BE2C (cell line): ENCODE measurements at regions not wholly inside any gene's neighbourhood (a gene's known extent, or its start where the extent isn't known, plus 50 kb on each side); places are given as distances from the start of the nearest gene placed in this dataset.

Source experiments
- DNase-seq: peaks from one replicate; pipeline ENCODE4 v3.0.0-alpha.2; 2020
- H3K27me3 ChIP-seq: fragments of 250-450 bp; sonication (Bioruptor Pico); 2 replicates; pipeline ENCODE4 v1.5.1; 2020; ENCODE audit warnings: mild to moderate bottlenecking
- H3K36me3 ChIP-seq: fragments of 250-450 bp; sonication (Bioruptor Pico); 2 replicates; pipeline ENCODE4 v1.5.1; 2020; ENCODE audit warnings: mild to moderate bottlenecking
- H3K4me1 ChIP-seq: fragments of 250-450 bp; sonication (Bioruptor Pico); 2 replicates; pipeline ENCODE4 v1.5.1; 2020
- H3K4me3 ChIP-seq: 2 replicates; pipeline ENCODE4 v1.5.1; 2011; ENCODE audit warnings: low read depth, low read length
- H3K9me3 ChIP-seq: fragments of 250-450 bp; sonication (Bioruptor Pico); 2 replicates; pipeline ENCODE4 v1.5.1; 2020
- TF ChIP-seq, protein P1 (sequence below): IDR thresholded peaks from 2 replicates; pipeline ENCODE4 v1.5.1; 2012; ENCODE audit warnings: mild to moderate bottlenecking, low read depth, low read length

DNA sequence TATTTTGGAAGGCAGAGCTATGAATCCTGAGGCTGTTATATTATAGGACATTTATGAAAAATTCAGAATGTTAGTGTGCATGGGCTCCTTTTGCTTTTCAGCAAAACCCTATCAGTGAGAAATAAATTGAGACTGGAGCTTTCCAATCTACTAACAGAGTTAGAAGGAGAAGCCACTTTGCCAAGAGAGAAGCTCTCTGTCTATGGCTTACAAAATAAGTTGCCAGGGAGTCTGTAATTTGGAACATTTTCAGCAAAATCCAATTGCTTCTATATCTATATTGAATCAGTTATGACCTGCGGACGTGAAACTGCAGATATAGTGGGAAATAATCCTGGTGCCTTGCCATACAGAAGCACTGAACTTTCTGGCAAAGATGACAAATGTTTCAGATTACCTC, 279.3 kb downstream of the CDH19 start:
- Histone ChIP-seq H3K27me3 (no peaks in the 10 kb centered on the region), H3K36me3 (no peaks in the 10 kb centered on the region), H3K4me3 (no peak overlapping the region), H3K4me1 (no peaks in the 10 kb centered on the region), H3K9me3 (no peaks in the 10 kb centered on the region)
- DNase-seq: no peak
- TF ChIP-seq, protein P1, sequence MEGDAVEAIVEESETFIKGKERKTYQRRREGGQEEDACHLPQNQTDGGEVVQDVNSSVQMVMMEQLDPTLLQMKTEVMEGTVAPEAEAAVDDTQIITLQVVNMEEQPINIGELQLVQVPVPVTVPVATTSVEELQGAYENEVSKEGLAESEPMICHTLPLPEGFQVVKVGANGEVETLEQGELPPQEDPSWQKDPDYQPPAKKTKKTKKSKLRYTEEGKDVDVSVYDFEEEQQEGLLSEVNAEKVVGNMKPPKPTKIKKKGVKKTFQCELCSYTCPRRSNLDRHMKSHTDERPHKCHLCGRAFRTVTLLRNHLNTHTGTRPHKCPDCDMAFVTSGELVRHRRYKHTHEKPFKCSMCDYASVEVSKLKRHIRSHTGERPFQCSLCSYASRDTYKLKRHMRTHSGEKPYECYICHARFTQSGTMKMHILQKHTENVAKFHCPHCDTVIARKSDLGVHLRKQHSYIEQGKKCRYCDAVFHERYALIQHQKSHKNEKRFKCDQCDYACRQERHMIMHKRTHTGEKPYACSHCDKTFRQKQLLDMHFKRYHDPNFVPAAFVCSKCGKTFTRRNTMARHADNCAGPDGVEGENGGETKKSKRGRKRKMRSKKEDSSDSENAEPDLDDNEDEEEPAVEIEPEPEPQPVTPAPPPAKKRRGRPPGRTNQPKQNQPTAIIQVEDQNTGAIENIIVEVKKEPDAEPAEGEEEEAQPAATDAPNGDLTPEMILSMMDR: no peak

DNA sequence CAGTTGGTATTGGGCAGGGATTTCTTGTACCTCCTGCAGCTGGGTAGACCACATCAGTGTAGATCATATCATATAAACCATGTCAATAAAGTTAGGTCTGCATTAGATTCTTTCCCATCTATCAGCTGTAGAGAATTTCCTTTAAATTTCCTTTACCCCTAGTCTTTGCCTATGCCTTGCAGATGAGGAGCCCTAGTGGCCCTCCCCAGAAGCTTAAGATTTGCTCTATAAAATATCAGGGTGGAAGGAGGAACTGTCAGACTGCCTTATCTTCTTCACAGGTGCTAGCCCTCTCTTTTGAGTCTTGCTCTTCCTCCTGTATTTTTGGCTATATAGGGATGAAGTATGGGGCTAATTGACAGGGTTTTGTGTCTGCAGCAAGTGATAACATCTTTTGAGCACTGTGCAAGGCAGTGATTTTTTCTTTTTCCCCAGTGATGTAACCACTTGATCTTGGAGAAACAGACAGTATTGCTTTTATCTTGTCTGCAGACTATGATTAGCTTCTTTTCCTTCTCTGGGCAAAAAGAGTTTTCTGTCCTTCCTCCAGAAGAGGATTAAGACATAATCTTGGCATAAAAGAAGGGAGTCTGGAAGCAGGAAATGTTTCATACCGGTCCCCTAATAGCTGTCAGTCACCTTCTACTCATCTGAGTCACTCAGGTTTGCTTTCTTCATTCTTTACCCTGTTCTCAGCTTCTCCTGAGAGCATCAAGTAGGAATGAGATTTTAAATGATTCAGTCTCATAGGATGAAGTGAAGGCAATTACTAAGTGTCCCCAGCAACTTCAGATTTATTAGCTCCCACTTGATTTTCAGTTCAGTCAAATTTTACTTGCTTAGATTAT, 286.4 kb downstream of the CDH19 start:
- TF ChIP-seq, protein P1: no peak

DNA sequence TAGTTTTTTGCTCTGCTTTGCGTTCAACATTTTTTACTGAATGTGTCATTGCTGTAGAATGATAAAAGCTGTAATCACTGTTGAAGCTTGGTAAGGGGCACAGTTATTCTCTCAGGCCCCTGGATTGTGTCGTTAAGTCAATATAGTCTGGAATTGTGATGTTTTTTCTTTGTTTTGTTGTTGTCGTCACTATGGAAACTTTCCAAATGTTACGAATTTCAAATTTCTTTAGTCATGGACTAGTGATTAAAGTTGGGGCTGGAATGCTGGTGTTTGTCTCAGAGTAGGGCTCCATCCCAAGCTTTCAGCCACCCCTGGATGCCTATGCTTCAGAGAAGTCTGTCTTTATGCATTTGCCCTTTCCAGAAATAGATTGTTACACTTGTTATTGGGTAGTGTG, 287.2 kb downstream of the CDH19 start:
- no peaks in the 10 kb centered on the region for H3K4me1 ChIP-seq
- no peaks in the 10 kb centered on the region for H3K36me3 ChIP-seq
- no peak overlapping the region for H3K4me3 ChIP-seq
- TF ChIP-seq, protein P1: no peak
- H3K27me3 ChIP-seq: no peaks in the 10 kb centered on the region
- no peak for DNase-seq
- no peaks in the 10 kb centered on the region for H3K9me3 ChIP-seq

More for the DNA sequence above, 286.4 kb downstream of the CDH19 start:
- Histone ChIP-seq H3K36me3 (no peaks in the 10 kb centered on the region), H3K9me3 (no peaks in the 10 kb centered on the region), H3K4me1 (no peaks in the 10 kb centered on the region), H3K4me3 (no peak overlapping the region), H3K27me3 (no peaks in the 10 kb centered on the region)
- DNase-seq: no peak

DNA sequence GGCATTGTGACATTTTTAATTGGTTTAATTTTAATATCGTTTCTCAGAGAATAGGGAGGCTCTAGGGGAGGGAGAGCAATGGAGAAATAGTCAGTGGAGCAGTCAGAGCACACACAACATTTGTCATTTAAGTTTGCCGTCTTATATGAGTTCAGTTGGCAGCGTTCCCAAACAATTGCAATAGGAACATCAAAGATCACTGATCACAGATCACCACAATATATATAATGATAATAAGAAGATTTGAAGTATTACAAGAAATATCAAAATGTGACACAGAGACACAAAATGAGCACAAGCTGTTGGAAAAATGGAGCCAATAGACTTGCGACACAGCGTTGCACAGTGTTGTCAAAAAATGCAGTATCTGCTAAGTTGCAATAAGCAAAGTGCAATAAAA, 303.7 kb downstream of the CDH19 start:
- Histone ChIP-seq H3K36me3 (no peaks in the 10 kb centered on the region), H3K27me3 (no peaks in the 10 kb centered on the region), H3K4me1 (no peaks in the 10 kb centered on the region), H3K9me3 (no peaks in the 10 kb centered on the region), H3K4me3 (no peak overlapping the region)
- TF ChIP-seq, protein P1: no peak
- no peak for DNase-seq

DNA sequence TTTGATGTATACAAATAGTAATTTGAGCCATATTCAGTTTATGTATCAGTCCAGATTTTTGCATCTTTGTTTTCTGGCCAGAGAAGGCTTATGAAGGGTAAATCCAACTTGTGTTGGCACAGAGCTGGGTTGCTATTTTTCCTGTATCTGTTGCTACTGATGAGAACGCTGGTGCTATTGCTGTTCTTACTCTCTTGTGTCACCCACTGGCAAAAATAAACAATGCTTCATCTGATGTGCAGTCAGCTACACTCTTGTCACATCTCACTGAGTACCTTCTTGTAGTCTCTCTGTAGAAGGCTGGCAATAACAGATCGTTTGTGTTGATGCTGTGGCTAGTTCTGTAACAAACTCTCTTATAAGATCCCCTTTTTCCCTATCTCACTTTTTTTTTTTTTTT, 323.4 kb downstream of the CDH19 start:
- Histone ChIP-seq H3K4me3 (no peak overlapping the region), H3K36me3 (no peaks in the 10 kb centered on the region), H3K27me3 (no peaks in the 10 kb centered on the region), H3K9me3 (no peaks in the 10 kb centered on the region), H3K4me1 (no peaks in the 10 kb centered on the region)
- no peak for DNase-seq
- TF ChIP-seq, protein P1: no peak

DNA sequence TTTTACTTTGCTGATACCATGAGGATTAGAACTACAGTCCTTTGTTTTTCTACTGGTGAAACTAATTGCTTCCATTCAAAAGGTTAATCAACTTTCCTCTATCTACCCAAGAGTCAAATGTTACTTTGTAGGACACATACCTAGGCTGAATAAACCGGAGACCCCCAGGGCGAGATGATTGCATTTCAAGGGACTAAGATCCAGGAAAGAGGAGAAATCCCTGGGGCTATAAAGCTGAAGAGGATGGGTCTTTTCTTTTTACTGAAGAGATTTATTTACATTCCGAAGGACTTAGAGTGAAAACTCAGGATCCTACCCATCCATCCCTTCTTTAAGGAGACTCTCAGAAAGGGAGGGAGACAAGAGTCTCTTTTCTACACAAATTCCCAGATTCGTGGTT, 331.9 kb downstream of the CDH19 start:
- DNase-seq: no peak
- Histone ChIP-seq H3K9me3 (no peaks in the 10 kb centered on the region), H3K36me3 (no peaks in the 10 kb centered on the region), H3K27me3 (no peaks in the 10 kb centered on the region), H3K4me3 (no peak overlapping the region), H3K4me1 (no peaks in the 10 kb centered on the region)
- TF ChIP-seq, protein P1: no peak
